ENCODE measurements at regions not wholly inside any gene's neighbourhood (a gene's known extent, or its start where the extent isn't known, plus 50 kb on each side); places are given as distances from the start of the nearest gene placed in this dataset.

DNA sequence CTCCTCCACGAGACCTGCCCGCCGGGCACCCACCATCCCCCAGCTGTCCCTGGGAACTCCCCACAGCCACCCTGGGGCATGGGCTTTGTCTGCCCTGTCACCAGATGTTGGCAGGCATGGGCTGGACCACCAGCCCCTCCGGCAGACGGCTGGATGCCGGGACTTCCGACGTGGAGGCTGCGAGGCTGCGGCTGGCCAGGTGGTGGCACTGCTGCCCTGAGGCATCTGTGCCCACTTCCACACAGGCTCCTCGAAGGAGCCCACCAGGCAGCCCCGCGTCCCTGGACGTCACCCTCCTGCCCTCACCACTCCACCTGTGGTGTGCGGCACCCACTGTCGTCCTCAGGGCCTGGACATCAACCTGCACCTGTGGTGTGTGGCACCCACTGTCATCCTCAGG lies 319.9 kb upstream of the SALL3 start:
- Histone ChIP-seq H3K36me3 (ENCODE audit: control insufficient read depth in 2 of 2, insufficient read depth in 2 of 2, low read length in 2 of 2) (no peaks in the 10 kb centered on the region), H3K4me3 (ENCODE audit: low read length in 2 of 2) (no peak overlapping the region), H3K27ac (ENCODE audit: low read length) (no peak overlapping the region), H3K9me3 (ENCODE audit: control insufficient read depth in 2 of 2, low read length in 2 of 2) (no peaks in the 10 kb centered on the region), H3K4me1 (ENCODE audit: control insufficient read depth, insufficient read depth, low read length) (no peaks in the 10 kb centered on the region), H3K9ac (ENCODE audit: low read length in 2 of 2) (no peak overlapping the region), H3K27me3 (ENCODE audit: control insufficient read depth in 1 of 2, insufficient read depth in 2 of 2, low read length in 2 of 2) (peaks cover 3 to 12% of the 10 kb centered on the region in 2 donors)

DNA sequence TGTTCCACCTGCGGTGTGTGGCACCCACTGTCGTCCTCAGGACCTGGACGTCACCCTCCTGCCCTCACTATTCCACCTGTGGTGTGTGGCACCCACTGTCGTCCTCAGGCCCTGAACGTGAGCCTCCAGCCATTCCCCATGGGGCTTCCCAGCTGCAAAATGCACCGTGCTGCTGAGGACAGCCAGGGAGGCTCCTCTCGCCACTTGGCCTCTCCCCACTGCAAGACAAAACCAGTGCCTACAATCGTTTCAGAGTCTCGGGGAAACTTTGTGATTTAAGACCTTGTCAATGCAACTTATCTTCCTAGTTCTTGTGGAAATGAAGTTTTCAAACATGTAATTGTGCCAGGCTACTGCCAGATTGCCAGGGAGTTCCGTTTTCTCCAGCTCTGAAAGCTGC lies 319.3 kb upstream of the SALL3 start:
- no peak overlapping the region for H3K4me3 ChIP-seq (ENCODE audit: low read length in 2 of 2)
- H3K4me1 ChIP-seq (ENCODE audit: control insufficient read depth, insufficient read depth, low read length) = no peaks in the 10 kb centered on the region
- H3K27ac ChIP-seq (ENCODE audit: low read length) = no peak overlapping the region
- peaks cover 3 to 12% of the 10 kb centered on the region in 2 donors for H3K27me3 ChIP-seq (ENCODE audit: control insufficient read depth in 1 of 2, insufficient read depth in 2 of 2, low read length in 2 of 2)
- H3K9ac ChIP-seq (ENCODE audit: low read length in 2 of 2) = no peak overlapping the region
- no peaks in the 10 kb centered on the region for H3K36me3 ChIP-seq (ENCODE audit: control insufficient read depth in 2 of 2, insufficient read depth in 2 of 2, low read length in 2 of 2)
- no peaks in the 10 kb centered on the region for H3K9me3 ChIP-seq (ENCODE audit: control insufficient read depth in 2 of 2, low read length in 2 of 2)

DNA sequence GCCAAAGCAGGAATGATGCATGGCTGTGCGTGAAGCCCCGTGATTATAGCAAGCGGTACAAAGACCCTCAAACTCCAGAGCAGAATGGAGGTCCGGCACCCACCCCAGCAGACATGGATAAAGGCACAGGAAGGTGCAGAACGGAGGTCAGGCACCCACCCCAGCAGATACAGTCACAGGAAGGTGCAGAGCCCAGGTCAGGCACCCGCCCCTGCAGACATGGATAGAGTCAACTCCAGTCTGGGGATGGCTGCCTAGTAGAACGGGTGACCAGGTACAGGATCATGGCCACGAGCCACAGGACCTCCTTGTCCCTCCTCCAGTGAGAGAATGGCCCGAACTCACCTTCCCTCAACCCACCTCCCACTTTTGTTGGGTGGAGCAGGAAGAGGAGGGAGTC lies 318.3 kb upstream of the SALL3 start:
- Histone ChIP-seq H3K4me3 (ENCODE audit: low read length in 2 of 2) (no peak overlapping the region), H3K9me3 (ENCODE audit: control insufficient read depth in 2 of 2, low read length in 2 of 2) (no peaks in the 10 kb centered on the region), H3K27me3 (ENCODE audit: control insufficient read depth in 1 of 2, insufficient read depth in 2 of 2, low read length in 2 of 2) (peaks cover 3 to 12% of the 10 kb centered on the region in 2 donors), H3K4me1 (ENCODE audit: control insufficient read depth, insufficient read depth, low read length) (no peaks in the 10 kb centered on the region), H3K9ac (ENCODE audit: low read length in 2 of 2) (no peak overlapping the region), H3K36me3 (ENCODE audit: control insufficient read depth in 2 of 2, insufficient read depth in 2 of 2, low read length in 2 of 2) (no peaks in the 10 kb centered on the region), H3K27ac (ENCODE audit: low read length) (no peak overlapping the region)

DNA sequence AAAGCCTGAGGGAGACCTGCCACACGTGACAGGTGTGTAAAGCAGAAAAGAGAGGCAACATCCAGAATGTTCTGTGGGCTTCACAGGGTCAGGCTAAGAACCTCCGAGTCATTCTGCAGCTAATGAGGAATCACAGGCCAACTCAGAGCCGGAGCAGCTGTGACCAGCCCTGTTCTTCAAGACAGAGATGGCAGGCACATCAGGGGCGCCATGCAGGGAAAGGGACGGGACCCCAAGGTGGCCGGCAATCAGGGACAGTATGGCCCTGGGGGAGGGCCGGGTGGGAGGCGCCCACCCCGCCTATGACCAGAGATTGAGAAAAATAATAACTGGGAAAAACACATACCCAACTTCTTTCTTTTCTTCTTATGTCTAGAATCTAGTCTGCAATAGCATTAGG lies 316.7 kb upstream of the SALL3 start:
- no peaks in the 10 kb centered on the region for H3K4me1 ChIP-seq (ENCODE audit: control insufficient read depth, insufficient read depth, low read length)
- H3K27ac ChIP-seq (ENCODE audit: low read length) = no peak overlapping the region

DNA sequence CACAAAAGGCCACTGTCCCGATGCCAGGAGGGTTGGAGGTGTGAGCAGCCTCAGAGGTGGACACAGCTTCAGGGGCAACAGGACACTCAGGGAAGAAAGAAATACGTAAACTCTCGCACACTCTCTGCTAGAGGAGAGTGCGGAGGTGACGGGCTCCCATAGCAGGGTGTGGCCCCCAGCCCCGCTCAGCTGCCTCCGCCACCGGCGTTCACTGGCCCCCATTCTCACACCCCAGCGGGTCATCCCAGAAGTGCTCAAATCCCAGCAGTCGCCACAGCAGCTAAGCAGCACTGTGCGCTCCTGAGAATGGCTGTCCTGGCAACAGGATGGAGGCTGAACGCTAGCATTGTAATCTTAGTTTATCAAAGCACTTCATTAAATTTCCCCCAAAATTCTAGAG lies 315.6 kb upstream of the SALL3 start:
- no peak overlapping the region for H3K9ac ChIP-seq (ENCODE audit: low read length in 2 of 2)
- H3K27me3 ChIP-seq (ENCODE audit: control insufficient read depth in 1 of 2, insufficient read depth in 2 of 2, low read length in 2 of 2) = peaks cover 3 to 9% of the 10 kb centered on the region in 2 donors
- no peaks in the 10 kb centered on the region for H3K9me3 ChIP-seq (ENCODE audit: control insufficient read depth in 2 of 2, low read length in 2 of 2)
- no peak overlapping the region for H3K27ac ChIP-seq (ENCODE audit: low read length)
- H3K36me3 ChIP-seq (ENCODE audit: control insufficient read depth in 2 of 2, insufficient read depth in 2 of 2, low read length in 2 of 2) = no peaks in the 10 kb centered on the region
- H3K4me3 ChIP-seq (ENCODE audit: low read length in 2 of 2) = no peak overlapping the region
- no peaks in the 10 kb centered on the region for H3K4me1 ChIP-seq (ENCODE audit: control insufficient read depth, insufficient read depth, low read length)

More for the DNA sequence above, 316.7 kb upstream of the SALL3 start:
- Histone ChIP-seq H3K36me3 (ENCODE audit: control insufficient read depth in 2 of 2, insufficient read depth in 2 of 2, low read length in 2 of 2) (no peaks in the 10 kb centered on the region), H3K9ac (ENCODE audit: low read length in 2 of 2) (no peak overlapping the region), H3K4me3 (ENCODE audit: low read length in 2 of 2) (no peak overlapping the region), H3K27me3 (ENCODE audit: control insufficient read depth in 1 of 2, insufficient read depth in 2 of 2, low read length in 2 of 2) (peaks cover 3 to 12% of the 10 kb centered on the region in 2 donors), H3K9me3 (ENCODE audit: control insufficient read depth in 2 of 2, low read length in 2 of 2) (no peaks in the 10 kb centered on the region)

DNA sequence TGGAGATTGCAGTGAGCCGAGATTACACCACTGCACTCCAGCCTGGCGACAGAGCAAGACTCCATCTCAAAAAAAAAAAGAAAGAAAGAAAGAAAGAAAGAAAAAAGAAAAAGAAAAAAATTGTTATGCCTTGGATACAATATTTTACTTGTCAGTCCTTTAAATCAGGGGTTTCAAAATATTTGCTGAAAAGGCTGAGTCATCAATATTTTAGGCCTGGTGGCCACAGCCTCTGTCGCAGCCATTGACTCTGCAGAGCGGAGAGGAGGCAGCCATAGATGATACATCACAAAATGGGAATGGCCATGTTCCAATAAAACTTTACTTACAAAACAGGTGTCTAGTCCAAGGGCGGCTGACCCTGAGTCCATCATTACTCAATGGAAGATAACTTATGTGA lies 314.8 kb upstream of the SALL3 start:
- Histone ChIP-seq H3K36me3 (ENCODE audit: control insufficient read depth in 2 of 2, insufficient read depth in 2 of 2, low read length in 2 of 2) (no peaks in the 10 kb centered on the region), H3K27ac (ENCODE audit: low read length) (no peak overlapping the region), H3K4me3 (ENCODE audit: low read length in 2 of 2) (no peak overlapping the region), H3K9ac (ENCODE audit: low read length in 2 of 2) (no peak overlapping the region), H3K27me3 (ENCODE audit: control insufficient read depth in 1 of 2, insufficient read depth in 2 of 2, low read length in 2 of 2) (peaks cover under 1 to 5% of the 10 kb centered on the region in 2 donors), H3K9me3 (ENCODE audit: control insufficient read depth in 2 of 2, low read length in 2 of 2) (no peaks in the 10 kb centered on the region), H3K4me1 (ENCODE audit: control insufficient read depth, insufficient read depth, low read length) (no peaks in the 10 kb centered on the region)

DNA sequence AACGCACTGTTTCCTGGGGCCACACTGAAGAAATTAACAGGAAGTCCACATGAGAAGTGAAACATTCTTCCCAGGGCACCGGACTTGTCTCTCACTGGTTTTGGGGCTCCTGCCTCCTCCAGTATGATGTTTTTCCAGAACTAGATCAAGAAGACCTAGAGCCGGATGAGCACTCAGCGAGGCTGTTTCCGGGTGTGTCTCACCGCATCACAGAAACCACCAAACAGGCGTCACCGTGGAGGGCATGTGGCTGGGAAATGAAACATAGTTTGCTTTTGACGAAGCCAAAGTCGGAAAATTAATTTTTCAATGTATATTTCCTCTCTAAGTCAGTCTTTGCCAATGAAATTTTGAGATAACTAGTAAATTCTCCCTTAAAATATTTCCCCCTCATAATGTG lies 314.0 kb upstream of the SALL3 start:
- Histone ChIP-seq H3K27me3 (ENCODE audit: control insufficient read depth in 1 of 2, insufficient read depth in 2 of 2, low read length in 2 of 2) (no peaks in the 10 kb centered on the region), H3K4me3 (ENCODE audit: low read length in 2 of 2) (no peak overlapping the region), H3K9ac (ENCODE audit: low read length in 2 of 2) (no peak overlapping the region), H3K36me3 (ENCODE audit: control insufficient read depth in 2 of 2, insufficient read depth in 2 of 2, low read length in 2 of 2) (no peaks in the 10 kb centered on the region), H3K27ac (ENCODE audit: low read length) (no peak overlapping the region), H3K4me1 (ENCODE audit: control insufficient read depth, insufficient read depth, low read length) (no peaks in the 10 kb centered on the region), H3K9me3 (ENCODE audit: control insufficient read depth in 2 of 2, low read length in 2 of 2) (no peaks in the 10 kb centered on the region)

DNA sequence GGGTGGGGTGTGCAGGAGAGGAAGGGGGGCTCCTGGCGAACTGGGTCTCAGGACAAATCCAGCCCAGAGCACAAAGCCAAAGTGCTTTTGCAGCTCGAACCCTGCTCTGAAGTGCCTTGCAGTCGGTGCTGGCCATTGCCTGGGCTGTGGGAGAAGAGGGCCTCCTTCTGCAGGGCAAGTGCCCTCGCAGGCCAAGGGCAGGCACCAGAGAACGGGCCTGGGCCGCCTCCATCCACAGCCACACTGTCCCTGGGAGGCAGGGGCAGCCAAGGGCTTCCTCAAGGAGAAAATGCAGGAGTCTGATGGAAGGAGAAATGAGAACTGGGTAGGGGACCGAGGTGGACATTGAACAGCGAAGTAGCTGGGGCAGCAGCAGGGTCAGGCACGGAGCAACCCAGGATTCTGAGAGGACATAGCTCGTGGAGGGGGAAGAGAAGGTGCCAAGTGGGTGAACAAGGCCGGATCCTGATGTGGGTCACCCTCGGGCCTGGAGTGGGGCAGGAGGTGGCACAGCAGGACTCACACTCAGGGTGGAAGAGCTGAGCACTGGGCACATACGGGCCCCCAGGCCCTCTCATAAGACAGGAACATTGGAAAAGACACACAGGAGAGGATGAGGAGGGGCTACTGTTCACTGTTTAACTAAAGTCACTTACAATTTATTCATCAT lies 312.8 kb upstream of the SALL3 start:
- Histone ChIP-seq H3K4me3 (ENCODE audit: low read length in 2 of 2) (no peak overlapping the region), H3K9ac (ENCODE audit: low read length in 2 of 2) (no peak overlapping the region), H3K4me1 (ENCODE audit: control insufficient read depth, insufficient read depth, low read length) (no peaks in the 10 kb centered on the region), H3K27ac (ENCODE audit: low read length) (no peak overlapping the region), H3K36me3 (ENCODE audit: control insufficient read depth in 2 of 2, insufficient read depth in 2 of 2, low read length in 2 of 2) (no peaks in the 10 kb centered on the region), H3K9me3 (ENCODE audit: control insufficient read depth in 2 of 2, low read length in 2 of 2) (no peaks in the 10 kb centered on the region), H3K27me3 (ENCODE audit: control insufficient read depth in 1 of 2, insufficient read depth in 2 of 2, low read length in 2 of 2) (no peaks in the 10 kb centered on the region)

DNA sequence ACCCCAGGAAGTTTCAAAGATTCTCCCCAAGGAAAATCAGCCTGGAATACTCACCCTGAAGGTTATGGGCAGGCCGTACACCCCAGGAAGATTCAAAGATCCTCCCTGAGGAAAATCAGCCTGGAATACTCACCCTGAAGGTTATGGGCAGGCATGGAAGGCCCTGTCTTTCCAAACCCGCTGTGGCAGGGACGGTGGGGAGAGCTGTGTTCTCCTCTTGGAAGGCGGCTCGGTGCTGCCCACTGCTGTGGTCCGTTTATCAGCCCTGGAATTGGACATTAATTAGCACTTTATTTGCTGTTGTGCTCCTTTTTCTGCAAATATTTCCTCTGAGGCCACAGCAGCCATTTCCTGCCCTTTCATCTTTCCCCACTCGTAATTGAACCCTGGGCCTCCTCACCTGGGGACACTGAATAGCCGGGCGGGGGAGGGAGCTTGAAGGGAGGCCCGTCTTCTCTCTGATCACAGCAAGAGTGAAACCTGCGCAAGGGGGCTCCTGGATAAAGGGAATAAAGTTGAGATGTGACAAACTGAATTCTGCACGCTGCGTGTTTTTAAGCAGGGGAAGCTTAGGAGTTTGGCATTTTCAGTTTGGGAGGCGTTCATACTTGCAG lies 308.7 kb upstream of the SALL3 start:
- H3K4me1 ChIP-seq (ENCODE audit: control insufficient read depth, insufficient read depth, low read length) = no peaks in the 10 kb centered on the region
- no peaks in the 10 kb centered on the region for H3K9me3 ChIP-seq (ENCODE audit: control insufficient read depth in 2 of 2, low read length in 2 of 2)
- H3K36me3 ChIP-seq (ENCODE audit: control insufficient read depth in 2 of 2, insufficient read depth in 2 of 2, low read length in 2 of 2) = no peaks in the 10 kb centered on the region
- H3K27ac ChIP-seq (ENCODE audit: low read length) = no peak overlapping the region
- no peak overlapping the region for H3K4me3 ChIP-seq (ENCODE audit: low read length in 2 of 2)
- peaks cover 0 to 2% of the 10 kb centered on the region in 2 donors for H3K27me3 ChIP-seq (ENCODE audit: control insufficient read depth in 1 of 2, insufficient read depth in 2 of 2, low read length in 2 of 2)
- H3K9ac ChIP-seq (ENCODE audit: low read length in 2 of 2) = no peak overlapping the region

DNA sequence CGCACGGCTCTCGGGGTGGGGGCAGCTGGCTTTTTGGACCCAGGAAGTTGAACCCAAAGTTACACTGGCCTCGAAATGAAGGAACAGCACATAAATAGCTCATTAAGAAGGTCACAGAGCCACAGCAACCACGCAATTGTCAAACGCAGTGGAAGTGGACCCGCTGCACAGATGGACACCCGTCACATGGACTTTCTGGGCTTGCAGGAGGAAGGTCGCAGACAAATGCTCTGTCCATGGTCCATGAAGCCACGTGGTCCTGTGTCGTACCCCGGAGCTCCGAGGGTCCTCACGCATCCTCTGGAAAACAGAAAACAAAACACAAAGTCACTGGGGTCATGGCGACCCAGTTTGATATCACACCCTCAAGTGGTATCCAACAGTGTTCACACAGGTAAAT lies 308.1 kb upstream of the SALL3 start:
- Histone ChIP-seq H3K27me3 (ENCODE audit: control insufficient read depth in 1 of 2, insufficient read depth in 2 of 2, low read length in 2 of 2) (peaks cover 0 to 2% of the 10 kb centered on the region in 2 donors), H3K4me1 (ENCODE audit: control insufficient read depth, insufficient read depth, low read length) (no peaks in the 10 kb centered on the region), H3K9me3 (ENCODE audit: control insufficient read depth in 2 of 2, low read length in 2 of 2) (no peaks in the 10 kb centered on the region), H3K27ac (ENCODE audit: low read length) (no peak overlapping the region), H3K4me3 (ENCODE audit: low read length in 2 of 2) (no peak overlapping the region), H3K36me3 (ENCODE audit: control insufficient read depth in 2 of 2, insufficient read depth in 2 of 2, low read length in 2 of 2) (no peaks in the 10 kb centered on the region), H3K9ac (ENCODE audit: low read length in 2 of 2) (no peak overlapping the region)

DNA sequence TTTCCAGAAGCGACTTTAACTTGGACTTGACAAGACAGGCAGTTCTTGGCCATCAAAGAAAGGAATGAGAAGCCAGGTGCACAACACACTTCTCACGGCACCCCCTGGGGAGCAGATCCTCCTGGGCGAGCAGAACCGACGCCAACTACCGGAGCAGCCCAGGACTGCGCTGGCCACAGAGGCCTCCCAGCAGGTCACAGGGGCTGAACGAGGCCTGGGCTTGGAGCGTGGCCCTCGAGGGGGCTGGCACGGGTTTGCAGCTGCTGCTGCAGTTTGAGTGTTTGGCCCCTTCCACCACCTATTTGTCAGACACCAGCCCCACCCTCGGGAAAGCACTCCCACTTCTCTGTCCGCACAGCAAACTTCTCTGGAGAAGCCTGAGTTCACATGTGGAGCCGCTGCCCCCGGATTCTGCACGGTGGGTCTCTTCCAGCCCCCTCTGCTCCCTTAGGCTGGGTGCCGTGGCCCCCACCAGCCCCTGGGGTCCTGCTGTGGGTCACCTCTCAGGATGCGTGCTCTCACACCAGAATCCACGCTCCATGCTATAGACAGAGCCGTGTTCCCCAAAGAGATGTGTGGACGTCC lies 306.7 kb upstream of the SALL3 start:
- Histone ChIP-seq H3K27ac (ENCODE audit: low read length) (no peak overlapping the region), H3K27me3 (ENCODE audit: control insufficient read depth in 1 of 2, insufficient read depth in 2 of 2, low read length in 2 of 2) (peaks cover 0 to 2% of the 10 kb centered on the region in 2 donors), H3K9me3 (ENCODE audit: control insufficient read depth in 2 of 2, low read length in 2 of 2) (no peaks in the 10 kb centered on the region)

More for the DNA sequence above, 306.7 kb upstream of the SALL3 start:
- no peaks in the 10 kb centered on the region for H3K36me3 ChIP-seq (ENCODE audit: control insufficient read depth in 2 of 2, insufficient read depth in 2 of 2, low read length in 2 of 2)
- no peak overlapping the region for H3K4me3 ChIP-seq (ENCODE audit: low read length in 2 of 2)
- H3K4me1 ChIP-seq (ENCODE audit: control insufficient read depth, insufficient read depth, low read length) = no peaks in the 10 kb centered on the region
- H3K9ac ChIP-seq (ENCODE audit: low read length in 2 of 2) = no peak overlapping the region

Measured in stomach smooth muscle (tissue), 2 donors.